GM18519 (cell line): ENCODE measurements at regions not wholly inside any gene's neighbourhood (a gene's known extent, or its start where the extent isn't known, plus 50 kb on each side); places are given as distances from the start of the nearest gene placed in this dataset.
"Not testable (repeated sequence)": the region's sequence is repeated elsewhere in the genome, so short reads cannot be mapped to it uniquely, and the experiment has no call there.

Experiments used
- ATAC-seq: cut with Tn5 transposase; IDR thresholded peaks from one replicate; pipeline ENCODE4 v1.9.1; 2021; ENCODE audit warnings: mild to moderate bottlenecking, moderate library complexity; ENCODE audit not compliant: unreplicated experiment, low FRiP score

- no peak for ATAC-seq
Measured at GRCh38 chr9:88831713-88832407, 159.4 kb upstream of the S1PR3 start.

DNA sequence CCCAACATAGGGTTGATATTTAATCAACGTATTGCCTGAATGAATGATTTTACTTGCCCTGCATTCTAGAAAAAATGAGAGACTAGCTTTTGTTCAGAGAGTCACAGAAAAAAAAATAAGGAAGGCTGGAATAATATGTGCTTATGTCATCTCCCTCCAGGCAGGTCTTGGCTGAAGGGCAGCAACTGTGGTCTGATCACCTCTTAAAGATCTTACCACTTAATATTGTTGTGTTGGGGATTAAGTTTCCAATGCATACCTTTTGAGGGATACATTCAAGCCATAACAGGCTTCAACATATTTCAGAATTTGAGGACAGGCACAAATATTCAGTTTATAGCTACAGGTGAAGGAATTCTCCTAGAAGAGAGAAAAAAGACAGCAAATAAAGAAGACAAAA, 157.3 kb upstream of the S1PR3 start:
- no peak for ATAC-seq

DNA sequence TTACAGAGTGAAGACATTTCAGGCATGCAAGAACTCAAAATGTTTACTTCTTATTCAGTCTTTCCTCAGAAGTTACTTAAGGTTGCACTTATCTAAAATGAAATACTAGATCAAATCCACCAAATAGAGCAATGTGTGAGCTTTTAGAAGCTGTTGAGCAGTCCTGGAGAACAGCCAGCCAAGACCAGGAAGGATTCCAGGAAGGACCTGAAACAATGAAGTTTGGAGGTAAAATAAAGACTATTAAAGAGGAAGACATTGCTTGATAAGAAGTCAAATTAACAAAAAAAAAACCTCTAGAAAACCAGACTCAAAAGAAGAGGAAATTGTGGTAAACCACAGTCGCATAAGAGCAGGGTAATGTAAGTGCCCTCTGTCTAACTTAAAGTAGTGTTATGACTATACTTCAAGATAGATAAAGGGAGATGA, 156.2 kb upstream of the S1PR3 start:
- peak; percentile 86 for ATAC-seq

DNA sequence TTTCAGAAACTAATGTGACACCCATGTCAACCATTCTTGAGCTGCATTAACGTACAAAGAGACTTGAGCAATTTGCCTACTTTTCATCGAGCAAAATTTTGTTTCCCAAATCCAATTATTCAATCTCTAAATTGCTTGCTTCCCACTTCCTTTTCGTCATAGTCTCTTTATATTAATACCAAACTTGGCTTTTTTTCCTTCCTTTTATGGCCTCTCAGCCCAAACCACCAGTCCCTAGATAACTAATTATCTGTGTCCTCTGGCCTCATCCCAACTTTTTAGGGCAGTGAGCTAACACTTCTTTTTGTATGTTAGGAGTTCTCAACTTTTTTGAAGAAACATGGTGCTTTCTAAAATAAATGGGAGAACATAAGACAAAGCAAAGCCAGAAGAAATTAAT, 155.5 kb upstream of the S1PR3 start:
- ATAC-seq: no peak

GRCh38 chr9:88837731-88838130, 153.5 kb upstream of the S1PR3 start:
- no peak for ATAC-seq

- not testable (repeated sequence) for ATAC-seq
Measured at GRCh38 chr9:88849878-88850277, 141.4 kb upstream of the S1PR3 start.

DNA sequence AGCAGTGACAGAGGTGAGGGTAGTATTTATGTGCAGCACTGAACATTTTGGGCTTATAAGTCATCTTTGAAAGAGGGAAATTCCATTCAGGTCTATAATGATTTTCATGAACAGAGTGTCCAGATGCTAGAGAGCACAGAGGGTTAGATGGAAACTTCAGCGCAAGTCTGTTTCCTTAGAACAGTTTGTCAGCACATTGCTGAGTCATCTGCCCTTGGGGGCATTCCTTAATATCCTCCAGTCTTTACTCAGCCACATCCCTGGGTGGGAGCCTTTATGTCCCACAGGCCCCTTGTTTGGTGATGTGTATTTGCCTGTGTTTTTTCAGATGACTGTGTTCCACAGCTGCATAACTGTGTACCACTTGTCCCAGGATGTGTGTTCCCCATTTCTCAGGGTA, 138.5 kb upstream of the S1PR3 start:
- ATAC-seq: no peak

DNA sequence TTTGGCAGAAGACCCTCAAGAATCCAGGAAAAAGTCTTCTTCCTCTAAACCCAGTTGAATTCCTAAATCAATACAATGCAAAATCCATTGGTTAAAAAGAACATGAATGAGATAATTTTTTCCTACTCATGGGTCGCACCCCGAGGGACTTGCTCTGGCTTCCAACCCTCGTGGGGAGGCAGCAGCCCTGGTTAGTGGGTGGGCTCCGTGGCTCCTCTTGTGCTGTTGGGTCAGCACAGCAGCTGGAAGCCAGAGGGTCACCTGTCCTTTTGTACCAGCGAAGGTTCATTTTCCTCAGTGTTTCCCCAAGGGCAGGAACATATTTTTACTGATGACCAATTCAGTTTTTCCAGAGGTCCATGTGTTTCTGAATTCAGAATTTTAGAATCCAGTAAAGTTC, 120.6 kb upstream of the S1PR3 start:
- no peak for ATAC-seq

DNA sequence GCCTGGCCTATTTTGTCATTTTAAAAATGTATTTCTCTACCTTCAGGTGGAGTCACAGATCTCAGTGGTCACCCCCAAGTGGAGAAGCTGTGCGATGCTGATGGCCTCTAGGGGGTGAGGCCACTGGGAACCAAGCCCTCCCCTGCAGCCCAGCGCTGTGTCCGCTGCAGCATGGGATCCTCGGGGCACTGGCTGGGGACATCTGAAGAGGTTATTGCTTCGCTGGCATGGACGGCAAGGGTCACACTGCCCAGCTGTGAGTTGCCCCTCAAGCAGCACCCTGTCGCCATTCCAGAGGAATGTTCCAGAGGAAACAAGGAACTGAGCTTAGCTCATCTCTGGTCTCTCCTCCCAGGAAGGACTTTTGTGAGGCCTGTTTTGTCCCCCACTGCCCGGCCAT, 119.6 kb upstream of the S1PR3 start:
- ATAC-seq: no peak

DNA sequence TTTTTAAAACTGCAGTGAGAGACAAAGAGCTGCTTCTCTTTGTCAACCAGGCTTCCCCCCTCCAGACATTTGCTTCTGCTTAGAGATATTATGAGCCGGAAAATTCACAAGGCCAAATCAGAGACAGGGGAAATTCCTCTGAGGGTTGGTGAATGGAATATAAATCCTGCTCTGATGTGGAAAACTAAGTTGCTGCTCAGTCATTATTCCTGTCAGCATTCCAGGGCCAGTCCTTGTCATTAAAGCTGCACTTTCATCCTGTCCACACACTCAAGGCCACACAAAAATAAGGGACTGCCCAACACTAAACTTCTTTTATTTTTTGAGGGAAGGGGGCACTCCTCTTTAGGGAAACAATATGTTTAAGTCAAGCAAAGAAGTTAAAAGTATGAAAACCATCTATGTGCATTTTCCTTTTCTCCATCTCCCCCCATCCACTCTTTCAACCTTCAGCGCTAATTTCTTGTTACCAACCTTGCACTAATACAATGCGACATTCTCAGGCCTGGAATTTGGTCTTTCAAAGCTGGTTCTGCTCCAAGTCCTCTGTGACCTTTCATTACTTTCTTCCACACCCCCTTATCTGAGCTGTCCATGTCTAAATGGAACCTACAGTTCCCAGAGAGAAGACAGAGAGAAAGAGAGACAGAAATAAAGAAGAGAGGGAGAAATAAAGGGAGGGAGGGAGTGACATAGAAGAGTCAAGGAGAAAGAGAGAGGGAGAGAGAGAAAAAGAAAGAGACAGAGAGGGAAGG, 118.9 kb upstream of the S1PR3 start:
- no peak for ATAC-seq

DNA sequence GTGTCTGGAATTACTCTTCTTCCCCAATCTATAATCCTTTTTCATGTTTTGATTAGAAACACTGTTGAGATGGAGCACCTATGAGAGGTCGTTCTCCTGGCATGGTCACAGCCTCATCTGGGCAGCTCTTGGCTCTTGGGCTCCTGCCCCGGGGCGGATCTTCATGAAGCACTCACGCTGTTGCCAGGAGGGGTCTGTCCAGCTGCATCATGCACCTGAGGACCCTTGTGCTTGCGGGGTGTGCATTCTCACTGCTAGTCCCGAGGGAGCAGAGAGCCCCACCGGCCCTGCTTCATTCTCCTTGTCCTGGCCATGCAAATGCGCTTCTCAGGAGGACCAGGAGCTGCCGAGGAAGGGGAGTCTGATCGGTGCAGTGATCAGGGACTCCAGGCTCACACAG, 117.6 kb upstream of the S1PR3 start:
- ATAC-seq: no peak

GRCh38 chr9:88874391-88874790, 116.9 kb upstream of the S1PR3 start:
- ATAC-seq: no peak

- ATAC-seq: no peak
Measured at GRCh38 chr9:88875400-88876120, 115.7 kb upstream of the S1PR3 start.

GRCh38 chr9:88880199-88880598, 111.1 kb upstream of the S1PR3 start:
- ATAC-seq: no peak

DNA sequence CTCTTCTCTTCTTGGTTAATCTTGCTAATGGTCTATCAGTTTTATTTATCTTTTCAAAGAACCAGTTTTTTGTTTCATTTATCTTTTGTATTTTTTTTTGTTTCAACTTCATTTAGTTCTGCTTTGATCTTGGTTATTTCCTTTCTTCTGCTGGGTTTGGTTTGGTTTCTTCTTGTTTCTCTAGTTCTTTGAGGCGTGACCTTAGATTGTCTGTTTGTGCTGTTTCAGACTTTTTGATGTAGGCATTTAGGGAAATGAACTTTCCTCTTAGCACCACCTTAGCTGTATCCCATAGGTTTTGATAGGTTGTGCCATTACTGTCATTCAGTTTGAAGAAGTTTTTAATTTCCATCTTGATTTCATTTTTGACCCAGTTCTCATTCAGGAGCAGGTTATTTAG, 107.0 kb upstream of the S1PR3 start:
- not testable (repeated sequence) for ATAC-seq

GRCh38 chr9:88886762-88887161, 104.5 kb upstream of the S1PR3 start:
- not testable (repeated sequence) for ATAC-seq

DNA sequence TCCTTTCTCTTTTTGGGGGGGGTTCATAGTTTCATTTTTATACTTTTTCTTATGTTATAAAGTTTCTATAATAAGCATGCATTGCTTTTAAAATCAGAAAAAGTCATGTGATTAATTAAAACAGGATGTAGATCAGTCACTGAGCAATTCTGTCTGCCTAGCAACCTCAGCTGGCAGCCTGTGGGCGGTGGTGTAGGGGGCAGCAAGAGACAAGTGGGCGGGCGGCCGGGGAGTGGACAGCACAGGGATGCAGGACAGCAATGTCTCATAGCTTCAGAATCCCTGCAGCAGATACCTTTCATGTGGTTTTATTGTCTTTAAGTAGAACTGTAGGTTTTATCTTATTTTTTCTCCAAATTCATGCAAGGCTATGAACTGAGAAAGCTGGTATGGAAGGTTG, 101.9 kb upstream of the S1PR3 start:
- no peak for ATAC-seq

- no peak for ATAC-seq
Measured at GRCh38 chr9:88890546-88890945, 100.7 kb upstream of the S1PR3 start.

DNA sequence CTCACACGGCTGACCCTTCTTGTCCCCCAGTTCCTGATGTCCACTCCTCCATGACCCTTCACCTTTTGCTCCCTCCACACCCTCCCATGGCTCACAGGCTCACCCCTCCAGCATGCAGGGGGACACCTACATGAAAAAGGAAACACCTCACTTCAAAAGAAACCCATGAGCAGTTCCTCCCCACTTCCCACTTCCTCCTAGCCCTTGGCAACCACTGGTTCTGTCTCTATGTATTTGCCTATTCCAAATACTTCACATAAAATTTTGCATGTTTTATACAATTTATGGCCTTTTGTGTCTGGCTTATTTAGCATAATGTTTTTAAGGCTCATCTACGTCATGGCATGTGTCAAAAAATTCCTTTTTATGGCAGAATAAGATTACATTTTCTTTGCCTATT, 100.2 kb upstream of the S1PR3 start:
- no peak for ATAC-seq

GRCh38 chr9:88892724-88893123, 98.5 kb upstream of the S1PR3 start:
- no peak for ATAC-seq

DNA sequence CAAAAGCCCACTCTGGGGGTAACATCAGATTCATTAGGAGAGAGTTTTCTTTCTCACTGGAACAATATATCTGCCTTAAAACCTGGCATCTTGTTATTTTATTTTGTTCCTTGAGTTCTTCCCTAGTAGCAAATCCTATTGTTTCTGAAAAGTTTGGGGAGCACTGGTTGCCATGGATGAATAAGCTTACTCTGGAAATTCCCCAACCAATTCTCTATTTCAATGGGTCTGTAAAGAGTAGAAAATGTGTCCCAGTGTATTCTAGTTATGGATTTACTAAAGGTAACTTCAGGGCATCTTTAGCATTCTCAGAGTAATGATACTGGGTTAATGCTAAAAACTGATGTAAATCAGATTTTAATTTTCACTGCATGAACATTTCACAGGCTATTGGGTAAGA, 94.2 kb upstream of the S1PR3 start:
- ATAC-seq: no peak
